ENCODE measurements at regions not wholly inside any gene's neighbourhood (a gene's known extent, or its start where the extent isn't known, plus 50 kb on each side); places are given as distances from the start of the nearest gene placed in this dataset.

GRCh38 chr2:129872446-129872845 is 107.0 kb upstream of the RAB6C start:
- TF ChIP-seq CTCF (IDR thresholded peaks at IDR 0.05; ENCODE audit: low read depth, low read length, poor library complexity, severe bottlenecking) (no peak), EZH2phosphoT487 (IDR thresholded peaks at IDR 0.05; ENCODE audit: borderline replicate concordance, low read length) (no peak)

Measured in DOHH2 (cell line).